ENCODE measurements at regions not wholly inside any gene's neighbourhood (a gene's known extent, or its start where the extent isn't known, plus 50 kb on each side); places are given as distances from the start of the nearest gene placed in this dataset.

DNA sequence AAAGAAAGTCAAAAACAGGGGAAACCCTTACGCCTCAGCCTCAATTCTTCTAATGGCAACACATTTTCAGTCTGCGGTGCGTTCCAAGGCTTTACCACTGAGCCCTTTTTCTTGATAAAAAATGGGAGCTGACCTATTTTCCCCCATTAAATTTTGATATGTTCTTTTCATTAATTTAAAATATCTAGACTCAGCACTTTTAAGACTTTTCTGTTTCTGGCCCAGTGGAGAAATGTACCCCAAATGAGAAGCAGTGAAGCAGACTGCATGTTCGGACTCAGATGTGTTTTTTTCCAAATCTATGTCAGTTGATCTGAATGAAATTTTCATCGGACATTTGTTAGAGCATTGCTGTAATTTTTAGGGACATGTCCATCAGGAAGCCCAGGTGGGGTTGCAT lies 126.2 kb downstream of the SEC23IP start:
- intact Hi-C loops (cut with micrococcal nuclease; ENCODE audit: unreplicated experiment) = no loop called here
- no peak for DNase-seq
- Mint-ChIP-seq H3K9me3 (ENCODE audit: low read depth, unreplicated experiment) (no peaks in the 10 kb centered on the region), H3K27me3 (ENCODE audit: unreplicated experiment) (peaks cover 50% of the 10 kb centered on the region), H3K4me1 (ENCODE audit: low read depth, unreplicated experiment) (no peaks in the 10 kb centered on the region), H3K4me3 (ENCODE audit: low read depth, unreplicated experiment) (no peak overlapping the region), H3K36me3 (ENCODE audit: insufficient read depth, unreplicated experiment) (no peaks in the 10 kb centered on the region), H3K27ac (ENCODE audit: unreplicated experiment) (no peak overlapping the region)
- BruUV-seq (replicated peaks) = no TSS peak
- CTCF ChIA-PET = no interaction called here
- TF ChIP-seq, protein P1, sequence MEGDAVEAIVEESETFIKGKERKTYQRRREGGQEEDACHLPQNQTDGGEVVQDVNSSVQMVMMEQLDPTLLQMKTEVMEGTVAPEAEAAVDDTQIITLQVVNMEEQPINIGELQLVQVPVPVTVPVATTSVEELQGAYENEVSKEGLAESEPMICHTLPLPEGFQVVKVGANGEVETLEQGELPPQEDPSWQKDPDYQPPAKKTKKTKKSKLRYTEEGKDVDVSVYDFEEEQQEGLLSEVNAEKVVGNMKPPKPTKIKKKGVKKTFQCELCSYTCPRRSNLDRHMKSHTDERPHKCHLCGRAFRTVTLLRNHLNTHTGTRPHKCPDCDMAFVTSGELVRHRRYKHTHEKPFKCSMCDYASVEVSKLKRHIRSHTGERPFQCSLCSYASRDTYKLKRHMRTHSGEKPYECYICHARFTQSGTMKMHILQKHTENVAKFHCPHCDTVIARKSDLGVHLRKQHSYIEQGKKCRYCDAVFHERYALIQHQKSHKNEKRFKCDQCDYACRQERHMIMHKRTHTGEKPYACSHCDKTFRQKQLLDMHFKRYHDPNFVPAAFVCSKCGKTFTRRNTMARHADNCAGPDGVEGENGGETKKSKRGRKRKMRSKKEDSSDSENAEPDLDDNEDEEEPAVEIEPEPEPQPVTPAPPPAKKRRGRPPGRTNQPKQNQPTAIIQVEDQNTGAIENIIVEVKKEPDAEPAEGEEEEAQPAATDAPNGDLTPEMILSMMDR (IDR thresholded peaks at IDR 0.05; ENCODE audit: unreplicated experiment) = no peak

DNA sequence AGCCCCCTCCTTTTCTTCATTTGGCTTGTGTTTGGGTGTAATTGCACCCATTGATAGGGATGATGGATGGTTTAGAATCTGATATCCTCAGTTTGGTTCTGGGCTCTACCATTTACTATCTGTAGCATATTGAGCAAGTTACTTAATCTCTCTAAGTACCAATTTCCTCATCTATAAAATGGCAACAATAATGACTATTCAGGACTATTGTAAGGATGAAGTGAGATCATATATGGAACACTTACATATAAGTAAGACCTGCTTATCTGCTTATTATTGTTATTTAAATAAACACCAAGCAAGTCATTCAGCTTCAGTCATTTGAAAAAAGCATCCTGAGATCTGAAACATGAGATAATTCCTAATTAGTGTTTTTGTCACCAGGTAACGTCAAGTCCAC lies 127.0 kb downstream of the SEC23IP start:
- TF ChIP-seq, protein P1 (IDR thresholded peaks at IDR 0.05; ENCODE audit: unreplicated experiment) = no peak
- no peaks in the 10 kb centered on the region for H3K9me3 Mint-ChIP-seq (ENCODE audit: low read depth, unreplicated experiment)
- H3K36me3 Mint-ChIP-seq (ENCODE audit: insufficient read depth, unreplicated experiment) = no peaks in the 10 kb centered on the region
- H3K27ac Mint-ChIP-seq (ENCODE audit: unreplicated experiment) = no peak overlapping the region
- H3K4me1 Mint-ChIP-seq (ENCODE audit: low read depth, unreplicated experiment) = no peaks in the 10 kb centered on the region
- intact Hi-C loops (cut with micrococcal nuclease; ENCODE audit: unreplicated experiment) = no loop called here
- peaks cover 56% of the 10 kb centered on the region for H3K27me3 Mint-ChIP-seq (ENCODE audit: unreplicated experiment)
- H3K4me3 Mint-ChIP-seq (ENCODE audit: low read depth, unreplicated experiment) = no peak overlapping the region
- CTCF ChIA-PET = no interaction called here
- BruUV-seq (replicated peaks) = no TSS peak
- no peak for DNase-seq

DNA sequence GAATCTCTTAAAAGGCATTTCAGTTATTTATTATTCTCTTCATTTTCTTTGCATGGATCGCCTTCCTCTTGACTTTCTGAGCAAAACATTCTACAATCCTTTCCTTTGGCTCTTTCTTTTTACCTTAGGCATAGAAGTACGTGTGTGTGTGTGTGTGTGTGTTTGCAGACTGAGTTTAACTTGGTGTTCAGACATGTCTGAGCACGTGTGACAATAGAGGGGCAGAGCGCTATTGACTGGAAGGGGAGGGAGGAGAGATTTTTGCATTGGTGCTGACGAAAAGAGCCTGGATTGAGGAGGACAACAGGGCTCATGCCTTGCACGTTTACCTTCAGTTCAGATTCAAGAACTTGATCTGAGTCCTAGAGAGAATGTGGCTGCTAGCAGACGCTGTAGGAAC lies 129.8 kb downstream of the SEC23IP start:
- H3K4me3 Mint-ChIP-seq (ENCODE audit: low read depth, unreplicated experiment) = no peak overlapping the region
- no peaks in the 10 kb centered on the region for H3K4me1 Mint-ChIP-seq (ENCODE audit: low read depth, unreplicated experiment)
- BruUV-seq (replicated peaks) = no TSS peak
- intact Hi-C loops (cut with micrococcal nuclease; ENCODE audit: unreplicated experiment) = no loop called here
- no peak for DNase-seq
- no peaks in the 10 kb centered on the region for H3K36me3 Mint-ChIP-seq (ENCODE audit: insufficient read depth, unreplicated experiment)
- no peaks in the 10 kb centered on the region for H3K9me3 Mint-ChIP-seq (ENCODE audit: low read depth, unreplicated experiment)
- peaks cover 63% of the 10 kb centered on the region for H3K27me3 Mint-ChIP-seq (ENCODE audit: unreplicated experiment)
- TF ChIP-seq, protein P1 (IDR thresholded peaks at IDR 0.05; ENCODE audit: unreplicated experiment) = no peak
- H3K27ac Mint-ChIP-seq (ENCODE audit: unreplicated experiment) = no peak overlapping the region
- CTCF ChIA-PET = interaction anchor here (1.1 kb wide), 1 partner anchor 30 kb away, joined by 3 read pairs; no protein-coding TSS in a partner anchor

DNA sequence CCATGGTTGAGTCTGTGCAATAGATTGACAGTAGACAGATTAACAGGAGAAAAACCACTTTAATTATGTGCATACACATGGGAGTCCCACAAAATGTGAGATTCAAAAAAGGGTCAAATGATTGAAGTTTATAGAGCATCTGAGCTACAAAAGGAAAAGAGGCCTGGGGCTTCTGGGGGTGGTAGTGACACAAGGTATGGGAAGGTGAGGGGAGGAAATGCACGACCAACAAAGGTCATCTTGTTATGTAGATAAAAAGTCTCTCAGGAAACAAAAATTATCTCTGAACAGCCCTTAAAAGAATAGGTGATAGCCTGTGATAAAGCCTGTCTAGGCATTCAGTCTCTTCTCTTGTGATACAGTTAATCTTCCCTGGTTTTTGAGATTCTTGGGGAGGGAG lies 141.7 kb downstream of the SEC23IP start:
- H3K27ac Mint-ChIP-seq (ENCODE audit: unreplicated experiment) = no peak overlapping the region
- H3K27me3 Mint-ChIP-seq (ENCODE audit: unreplicated experiment) = peaks cover 38% of the 10 kb centered on the region
- CTCF ChIA-PET = no interaction called here
- H3K36me3 Mint-ChIP-seq (ENCODE audit: insufficient read depth, unreplicated experiment) = no peaks in the 10 kb centered on the region
- TF ChIP-seq, protein P1 (IDR thresholded peaks at IDR 0.05; ENCODE audit: unreplicated experiment) = no peak
- no peak for DNase-seq
- H3K4me1 Mint-ChIP-seq (ENCODE audit: low read depth, unreplicated experiment) = no peaks in the 10 kb centered on the region
- BruUV-seq (replicated peaks) = no TSS peak
- intact Hi-C loops (cut with micrococcal nuclease; ENCODE audit: unreplicated experiment) = no loop called here
- no peak overlapping the region for H3K4me3 Mint-ChIP-seq (ENCODE audit: low read depth, unreplicated experiment)
- H3K9me3 Mint-ChIP-seq (ENCODE audit: low read depth, unreplicated experiment) = no peaks in the 10 kb centered on the region
